Upper lobe of left lung (tissue), 6 donors: ENCODE measurements at regions not wholly inside any gene's neighbourhood (a gene's known extent, or its start where the extent isn't known, plus 50 kb on each side); places are given as distances from the start of the nearest gene placed in this dataset.

Source experiments
- ATAC-seq, 2 donors: fragments of 200-7000 bp; cut with Tn5 transposase; one replicate each; pipeline ENCODE4 v1.9.1; 2022; ENCODE audit warnings: mild to moderate bottlenecking in 2 of 2, moderate library complexity in 2 of 2; ENCODE audit not compliant: low FRiP score in 2 of 2
- DNase-seq, 2 donors: peaks; one replicate each; pipeline ENCODE4 v3.0.0-alpha.2; 2019 to 2020
- H3K27ac ChIP-seq, 4 donors: fragments of 200-600 bp; sonication (generic); one replicate each; pipeline ENCODE4 v1.5.1; 2016 to 2019
- H3K27me3 ChIP-seq, 4 donors: fragments of 200-600 bp; sonication (generic); one replicate each; pipeline ENCODE4 v1.5.1; 2017 to 2019
- H3K36me3 ChIP-seq, 4 donors: fragments of 200-600 bp; sonication (generic); one replicate each; pipeline ENCODE4 v1.5.1; 2016 to 2019
- H3K4me1 ChIP-seq, 4 donors: fragments of 200-600 bp; sonication (generic); one replicate each; pipeline ENCODE4 v1.5.1; 2018 to 2019
- H3K4me3 ChIP-seq, 4 donors: fragments of 200-600 bp; sonication (generic); one replicate each; pipeline ENCODE4 v1.5.1; 2017 to 2019; ENCODE audit warnings: mild to moderate bottlenecking in 2 of 4, moderate library complexity in 1 of 4
- H3K9me3 ChIP-seq, 4 donors: fragments of 200-600 bp; sonication (generic); one replicate each; pipeline ENCODE4 v1.5.1; 2018 to 2019
- CTCF ChIP-seq, 6 experiments: fragments of 450-650 bp in 4 of 6; fragments of 200-600 bp in 2 of 6; sonication (generic) in 2 of 6; IDR thresholded peaks; one replicate each; pipeline ENCODE4 v1.5.1; 2016 to 2019; ENCODE audit warnings: antibody characterized with exemption in 6 of 6
- EP300 ChIP-seq, 4 donors: sonication (generic); formaldehyde crosslinking; IDR thresholded peaks; one replicate each; pipeline ENCODE4 v1.5.1; 2017; ENCODE audit warnings: antibody characterized with exemption in 4 of 4, control low read depth in 2 of 4
- POLR2A ChIP-seq, 4 donors: fragments of 450-650 bp; IDR thresholded peaks; one replicate each; pipeline ENCODE4 v1.5.1; 2016 to 2017; ENCODE audit warnings: antibody characterized with exemption in 4 of 4, mild to moderate bottlenecking in 2 of 4
- POLR2AphosphoS5 ChIP-seq, 2 donors: sonication (generic); formaldehyde crosslinking; IDR thresholded peaks; one replicate each; pipeline ENCODE4 v1.5.1; 2017; ENCODE audit warnings: antibody characterized with exemption in 2 of 2
- WGBS, 2 donors: methylation state at CpG; one replicate each; pipeline ENCODE4 v1.1.5; 2017 to 2018; 5-methylcytosine and 5-hydroxymethylcytosine counted together
- donor health status: DM: no; HTN: no; CAD: no; lungs with moderate emphysema.
- donor health status: DM: no; HTN: yes; CAD: no; lungs with severe emphysema.

- H3K9me3 ChIP-seq: no peaks in the 10 kb centered on the region
- ATAC-seq (no peak), DNase-seq (no peak)
- no peaks in the 10 kb centered on the region for H3K27me3 ChIP-seq
- TF ChIP-seq POLR2AphosphoS5 (IDR thresholded peaks at IDR 0.05) (no peak), EP300 (IDR thresholded peaks at IDR 0.05) (no peak), POLR2A (IDR thresholded peaks at IDR 0.05) (no peak), CTCF (IDR thresholded peaks at IDR 0.05) (no peak)
- H3K4me1 ChIP-seq: no peaks in the 10 kb centered on the region
- WGBS, 2 donors: 81 to 84% methylated on average over 1 of the region's 1 CpG
- no peak overlapping the region for H3K4me3 ChIP-seq
- H3K27ac ChIP-seq: no peak overlapping the region
- H3K36me3 ChIP-seq: no peaks in the 10 kb centered on the region
These were observed 78.3 kb upstream of the AOAH start for GRCh38 chr7:36802459-36803135.

- Histone ChIP-seq H3K4me3 (no peak overlapping the region), H3K36me3 (no peaks in the 10 kb centered on the region), H3K4me1 (no peaks in the 10 kb centered on the region), H3K27me3 (no peaks in the 10 kb centered on the region), H3K27ac (no peak overlapping the region), H3K9me3 (no peaks in the 10 kb centered on the region)
- TF ChIP-seq POLR2A (IDR thresholded peaks at IDR 0.05): no peak
- TF ChIP-seq EP300 (IDR thresholded peaks at IDR 0.05): no peak
- 81 to 84% methylated on average over 4 of the region's 4 CpGs for WGBS, 2 donors
- DNase-seq: no peak
- no peak for ATAC-seq
These were observed 72.7 kb upstream of the AOAH start for GRCh38 chr7:36796850-36797536.

GRCh38 chr7:36795451-36796021 is 71.2 kb upstream of the AOAH start:
- Histone ChIP-seq H3K27ac (no peak overlapping the region), H3K4me3 (no peak overlapping the region)
- ATAC-seq: no peak

GRCh38 chr7:36794689-36795088 is 70.4 kb upstream of the AOAH start:
- TF ChIP-seq POLR2A (IDR thresholded peaks at IDR 0.05): no peak
- no peak for TF ChIP-seq POLR2AphosphoS5 (IDR thresholded peaks at IDR 0.05)
- no peak for TF ChIP-seq CTCF (IDR thresholded peaks at IDR 0.05)
- no peak for TF ChIP-seq EP300 (IDR thresholded peaks at IDR 0.05)
- DNase-seq: no peak
- 81 to 87% methylated on average over 3 of the region's 3 CpGs for WGBS, 2 donors
- no peaks in the 10 kb centered on the region for H3K27me3 ChIP-seq
- no peak for ATAC-seq
- no peak overlapping the region for H3K27ac ChIP-seq
- H3K9me3 ChIP-seq: no peaks in the 10 kb centered on the region
- no peaks in the 10 kb centered on the region for H3K4me1 ChIP-seq
- H3K36me3 ChIP-seq: no peaks in the 10 kb centered on the region
- no peak overlapping the region for H3K4me3 ChIP-seq

More at GRCh38 chr7:36795451-36796021, 71.2 kb upstream of the AOAH start:
- DNase-seq: no peak
- Histone ChIP-seq H3K4me1 (no peaks in the 10 kb centered on the region), H3K36me3 (no peaks in the 10 kb centered on the region), H3K27me3 (no peaks in the 10 kb centered on the region), H3K9me3 (no peaks in the 10 kb centered on the region)
- WGBS, 2 donors: 54 to 55% methylated on average over 4 of the region's 4 CpGs
- no peak for TF ChIP-seq CTCF (IDR thresholded peaks at IDR 0.05)
- TF ChIP-seq POLR2AphosphoS5 (IDR thresholded peaks at IDR 0.05): no peak

- Histone ChIP-seq H3K4me3 (no peak overlapping the region), H3K9me3 (no peaks in the 10 kb centered on the region), H3K4me1 (no peaks in the 10 kb centered on the region), H3K27me3 (no peaks in the 10 kb centered on the region), H3K36me3 (no peaks in the 10 kb centered on the region), H3K27ac (no peak overlapping the region)
- no peak for ATAC-seq
- DNase-seq: no peak
- 75 to 86% methylated on average over 5 of the region's 5 CpGs for WGBS, 2 donors
- TF ChIP-seq POLR2A (IDR thresholded peaks at IDR 0.05) (no peak), CTCF (IDR thresholded peaks at IDR 0.05) (no peak), EP300 (IDR thresholded peaks at IDR 0.05) (no peak), POLR2AphosphoS5 (IDR thresholded peaks at IDR 0.05) (no peak)
These were observed 68.1 kb upstream of the AOAH start for GRCh38 chr7:36792421-36792820.
